SK-N-SH (cell line): ENCODE measurements at regions not wholly inside any gene's neighbourhood (a gene's known extent, or its start where the extent isn't known, plus 50 kb on each side); places are given as distances from the start of the nearest gene placed in this dataset.

Source experiments
- CTCF ChIA-PET: fragments of 300-600, 350-600 bp; formaldehyde crosslinking; extraction: SDS; loops from one replicate; lab custom pipeline; 2021; lab: Yijun Ruan, JAX
- POLR2A ChIA-PET: fragments of 350-600 bp; sonication (Branson Sonifier 250); formaldehyde crosslinking; extraction: SDS; loops from one replicate; lab custom pipeline; 2020; ENCODE audit warnings: antibody characterized with exemption, inconsistent platforms; lab: Yijun Ruan, JAX
- DNase-seq: peaks from one replicate; pipeline ENCODE4 v3.0.0; 2012
- H2AFZ ChIP-seq: fragments of 200-600 bp; sonication (generic); 2 replicates; pipeline ENCODE4 v1.8.1; 2016; ENCODE audit warnings: antibody characterized with exemption, mild to moderate bottlenecking, low read depth
- H3F3A ChIP-seq: fragments of 200-600 bp; sonication (generic); replicated peaks from 2 replicates; pipeline ENCODE3; 2016; ENCODE audit warnings: antibody characterized with exemption, mild to moderate bottlenecking; ENCODE audit not compliant: insufficient read depth
- H3K27ac ChIP-seq, 2 experiments: fragments of 200-500 bp in 1 of 2; fragments of 200-600 bp in 1 of 2; sonication (Bioruptor generic) in 1 of 2; sonication (generic), shearing (Covaris generic) in 1 of 2; 2 replicates each; pipeline versions ENCODE4 v1.5.1 to v1.6.1; 2014 to 2016; ENCODE audit warnings: low read depth in 2 of 2, inconsistent platforms in 1 of 2, low read length in 1 of 2, mild to moderate bottlenecking in 1 of 2, mixed read lengths in 1 of 2
- H3K27me3 ChIP-seq: fragments of 200-600 bp; sonication (generic), shearing (Covaris generic); 2 replicates; pipeline ENCODE4 v1.6.1; 2016; ENCODE audit warnings: mixed run types; ENCODE audit not compliant: insufficient read depth
- H3K36me3 ChIP-seq, 2 experiments: fragments of 200-500 bp in 1 of 2; fragments of 200-600 bp in 1 of 2; sonication (Bioruptor generic) in 1 of 2; sonication (generic) in 1 of 2; replicated peaks in 1 of 2; 2 replicates each; pipeline versions ENCODE3 to v1.5.1; 2014 to 2016; ENCODE audit warnings: low read length in 1 of 2, mild to moderate bottlenecking in 1 of 2; ENCODE audit not compliant: insufficient read depth in 2 of 2, control insufficient read depth in 1 of 2
- H3K4me1 ChIP-seq, 2 experiments: fragments of 200-500 bp in 1 of 2; fragments of 200-600 bp in 1 of 2; sonication (Bioruptor generic) in 1 of 2; sonication (generic), shearing (Covaris generic) in 1 of 2; 2 replicates each; pipeline versions ENCODE4 v1.5.1 to v1.6.1; 2014 to 2016; ENCODE audit warnings: low read depth in 1 of 2, low read length in 1 of 2, mixed run types in 1 of 2; ENCODE audit not compliant: insufficient read depth in 2 of 2, control insufficient read depth in 1 of 2
- H3K4me2 ChIP-seq: fragments of 200-600 bp; sonication (generic), shearing (Covaris generic); 2 replicates; pipeline ENCODE4 v1.6.1; 2017; ENCODE audit warnings: mixed run types
- H3K4me3 ChIP-seq, 2 experiments: fragments of 200-500 bp in 1 of 2; fragments of 200-600 bp in 1 of 2; sonication (Bioruptor generic) in 1 of 2; sonication (generic), shearing (Covaris generic) in 1 of 2; 2 replicates each; pipeline versions ENCODE4 v1.5.1 to v1.8.1; 2014 to 2016; ENCODE audit warnings: low read depth in 2 of 2, inconsistent platforms in 1 of 2, low read length in 1 of 2, mild to moderate bottlenecking in 1 of 2, mixed read lengths in 1 of 2, moderate library complexity in 1 of 2
- H3K79me2 ChIP-seq: fragments of 200-600 bp; sonication (generic); 2 replicates; pipeline ENCODE4 v1.8.1; 2017; ENCODE audit warnings: mild to moderate bottlenecking; ENCODE audit not compliant: insufficient read depth
- H3K9ac ChIP-seq: fragments of 200-600 bp; sonication (generic); 2 replicates; pipeline ENCODE4 v1.6.1; 2017; ENCODE audit warnings: mixed run types
- H3K9me2 ChIP-seq: fragments of 200-600 bp; sonication (generic); 2 replicates; pipeline ENCODE4 v1.6.1; 2017; ENCODE audit warnings: mixed run types
- H3K9me3 ChIP-seq: fragments of 200-600 bp; sonication (generic); 2 replicates; pipeline ENCODE4 v1.6.1; 2017; ENCODE audit warnings: mixed run types, mild to moderate bottlenecking, moderate library complexity
- H4K20me1 ChIP-seq: fragments of 200-600 bp; sonication (generic); 2 replicates; pipeline ENCODE4 v1.6.1; 2017; ENCODE audit warnings: mild to moderate bottlenecking, mixed run types; ENCODE audit not compliant: insufficient read depth
- CTCF ChIP-seq: fragments of 200-600 bp; sonication (generic); IDR thresholded peaks from 2 replicates; pipeline ENCODE4 v1.6.1; 2017; ENCODE audit warnings: antibody characterized with exemption, mild to moderate bottlenecking, moderate library complexity
- FOSL2 ChIP-seq: IDR thresholded peaks from 2 replicates; pipeline ENCODE4 v1.4.0; 2012; ENCODE audit warnings: low read depth, mild to moderate bottlenecking, moderate library complexity, borderline replicate concordance
- FOXJ3 ChIP-seq: sonication (generic); formaldehyde crosslinking; IDR thresholded peaks from 2 replicates; pipeline ENCODE4 v1.5.1; 2020; ENCODE audit warnings: mild to moderate bottlenecking, missing genetic modification reagents
- GATA2 ChIP-seq: sonication (generic); formaldehyde crosslinking; IDR thresholded peaks from 2 replicates; pipeline ENCODE4 v1.5.0; 2020; ENCODE audit warnings: mild to moderate bottlenecking, missing genetic modification reagents
- PBX3 ChIP-seq: IDR thresholded peaks from 2 replicates; pipeline ENCODE4; 2012
- POLR2AphosphoS5 ChIP-seq: IDR thresholded peaks from 2 replicates; pipeline ENCODE4 v1.6.1; 2012; ENCODE audit warnings: low read depth, low read length
- TAF1 ChIP-seq: IDR thresholded peaks from 2 replicates; pipeline ENCODE4 v1.6.1; 2012; ENCODE audit warnings: low read depth, mild to moderate bottlenecking, low read length, moderate library complexity, borderline replicate concordance
- YY1 ChIP-seq: IDR thresholded peaks from 2 replicates; pipeline ENCODE4 v1.4.0; 2012; ENCODE audit warnings: low read depth, mild to moderate bottlenecking
- ZBTB33 ChIP-seq: IDR thresholded peaks from 2 replicates; pipeline ENCODE4 v1.4.0; 2012; ENCODE audit warnings: low read depth, borderline replicate concordance
- WGBS: methylation state at CpG from one replicate; pipeline ENCODE4 v1.1.6; 2017; ENCODE audit warnings: low lambda C conversion rate; 5-methylcytosine and 5-hydroxymethylcytosine counted together
- TF ChIP-seq, protein P1 (sequence below): fragments of 150-350 bp; IDR thresholded peaks from 2 replicates; pipeline ENCODE4 v1.6.1; 2016; ENCODE audit warnings: mild to moderate bottlenecking, low read depth, low read length

- H3K9me3 ChIP-seq, result no peaks in the 10 kb centered on the region
- H3K4me1 ChIP-seq, result peaks cover 0 to 6% of the 10 kb centered on the region in 2 experiments; a peak in 1 of 4 replicates
- no peak overlapping the region for H3K9ac ChIP-seq
- no peaks in the 10 kb centered on the region for H3K9me2 ChIP-seq
- no peaks in the 10 kb centered on the region for H3F3A ChIP-seq
- TF ChIP-seq POLR2AphosphoS5 (no peak), CTCF (no peak), PBX3 (no peak), FOSL2 (no peak), ZBTB33 (no peak), GATA2 (CRISPR knock-in tag) (no peak)
- TF ChIP-seq, protein P1, sequence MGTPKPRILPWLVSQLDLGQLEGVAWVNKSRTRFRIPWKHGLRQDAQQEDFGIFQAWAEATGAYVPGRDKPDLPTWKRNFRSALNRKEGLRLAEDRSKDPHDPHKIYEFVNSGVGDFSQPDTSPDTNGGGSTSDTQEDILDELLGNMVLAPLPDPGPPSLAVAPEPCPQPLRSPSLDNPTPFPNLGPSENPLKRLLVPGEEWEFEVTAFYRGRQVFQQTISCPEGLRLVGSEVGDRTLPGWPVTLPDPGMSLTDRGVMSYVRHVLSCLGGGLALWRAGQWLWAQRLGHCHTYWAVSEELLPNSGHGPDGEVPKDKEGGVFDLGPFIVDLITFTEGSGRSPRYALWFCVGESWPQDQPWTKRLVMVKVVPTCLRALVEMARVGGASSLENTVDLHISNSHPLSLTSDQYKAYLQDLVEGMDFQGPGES, result no peak
- H2AFZ ChIP-seq, result no peak overlapping the region
- no peaks in the 10 kb centered on the region for H3K36me3 ChIP-seq
- no peaks in the 10 kb centered on the region for H3K79me2 ChIP-seq
- H4K20me1 ChIP-seq, result no peaks in the 10 kb centered on the region
- POLR2A ChIA-PET, result no interaction called here
- H3K27ac ChIP-seq, result no peak overlapping the region
- WGBS, result 63% methylated on average over 2 of the region's 2 CpGs
- no peak overlapping the region for H3K4me2 ChIP-seq
- no peak overlapping the region for H3K4me3 ChIP-seq
- no peaks in the 10 kb centered on the region; the same call in 1 of the 2 replicates for H3K27me3 ChIP-seq
- CTCF ChIA-PET, result no interaction called here
- DNase-seq, result no peak
Measured at GRCh38 chr13:33617055-33617454, 200.9 kb upstream of the RFC3 start.

DNA sequence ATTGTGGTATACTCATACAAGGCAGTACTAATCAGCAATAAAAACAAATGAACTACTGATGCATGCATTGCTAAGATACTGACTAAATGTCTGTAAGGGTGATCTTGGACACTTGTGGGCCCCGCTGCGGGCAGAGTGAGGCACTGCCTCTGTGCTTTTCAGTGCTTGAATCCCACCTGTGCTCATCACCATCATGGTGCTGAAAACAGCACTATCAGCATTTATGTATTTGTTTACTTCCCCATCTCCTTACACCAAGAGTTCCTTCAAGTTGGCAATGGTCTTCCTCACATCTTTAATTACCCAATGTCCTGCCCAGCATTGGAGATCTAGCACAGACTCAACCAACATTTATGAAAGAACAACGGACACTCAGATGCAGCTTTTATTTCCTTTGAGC lies 193.7 kb upstream of the RFC3 start:
- Histone ChIP-seq H4K20me1 (no peaks in the 10 kb centered on the region), H3K27me3 (no peaks in the 10 kb centered on the region), H3K9me3 (no peaks in the 10 kb centered on the region), H3K79me2 (no peaks in the 10 kb centered on the region), H3K9ac (no peak overlapping the region), H3K4me3 (no peak overlapping the region), H2AFZ (no peak overlapping the region), H3K4me2 (no peak overlapping the region), H3K27ac (no peak overlapping the region), H3K4me1 (peaks cover 0 to 7% of the 10 kb centered on the region in 2 experiments; a peak in 1 of 4 replicates), H3K9me2 (no peaks in the 10 kb centered on the region), H3F3A (no peaks in the 10 kb centered on the region), H3K36me3 (no peaks in the 10 kb centered on the region)
- WGBS, result 100% methylated on average over 3 of the region's 3 CpGs
- POLR2A ChIA-PET, result no interaction called here
- CTCF ChIA-PET, result no interaction called here
- TF ChIP-seq TAF1 (no peak), YY1 (no peak), GATA2 (CRISPR knock-in tag) (no peak), FOXJ3 (no peak)
- DNase-seq, result no peak
